OCI-LY7 (cell line): ENCODE measurements at regions not wholly inside any gene's neighbourhood (a gene's known extent, or its start where the extent isn't known, plus 50 kb on each side); places are given as distances from the start of the nearest gene placed in this dataset.
A peak's percentile ranks its signal among the peaks of the same experiment; 100 is the strongest.

ENCODE experiments used
- BruUV-seq: library from RNA; stranded (reverse); fragments of 400-500 nt; replicated peaks from 2 replicates; lab custom pipeline; 2021; lab: Mats Ljungman, UMichigan
- CTCF ChIA-PET: fragments of 300-600 bp; sonication (Branson Sonifier 250); formaldehyde crosslinking; loops from one replicate; lab custom pipeline; 2022; ENCODE audit warnings: antibody characterized with exemption; ENCODE audit not compliant: unreplicated experiment; lab: Charles Lee
- POLR2A ChIA-PET: fragments of 300-600 bp; sonication (Branson Sonifier 250); formaldehyde crosslinking; loops from one replicate; lab custom pipeline; 2022; ENCODE audit warnings: antibody characterized with exemption; lab: Charles Lee
- DNase-seq: peaks from one replicate; pipeline ENCODE4 v3.0.0-alpha.2; 2015; ENCODE audit warnings: low spot score
- H2AFZ ChIP-seq: fragments of 200-600 bp; sonication (generic), shearing (Covaris generic); 2 replicates; pipeline ENCODE4 v1.6.1; 2014; ENCODE audit warnings: mild to moderate bottlenecking, antibody characterized with exemption, low read length, moderate library complexity
- H3K27ac ChIP-seq: fragments of 200-600 bp; sonication (generic); 2 replicates; pipeline ENCODE4 v1.5.1; 2014; ENCODE audit warnings: mixed run types, low read depth, mild to moderate bottlenecking, moderate library complexity, low read length, inconsistent platforms; ENCODE audit not compliant: poor library complexity, severe bottlenecking
- H3K36me3 ChIP-seq: fragments of 200-600 bp; sonication (generic); 2 replicates; pipeline ENCODE4 v1.6.1; 2014; ENCODE audit warnings: mild to moderate bottlenecking, antibody characterized with exemption, low read length, moderate library complexity, mixed read lengths; ENCODE audit not compliant: insufficient read depth
- H3K4me1 ChIP-seq: fragments of 200-600 bp; sonication (generic); 2 replicates; pipeline ENCODE4 v1.5.1; 2014; ENCODE audit warnings: mild to moderate bottlenecking, low read length; ENCODE audit not compliant: insufficient read depth, poor library complexity, severe bottlenecking
- H3K4me2 ChIP-seq: fragments of 200-600 bp; sonication (generic); 2 replicates; pipeline ENCODE4 v1.6.1; 2014; ENCODE audit warnings: mild to moderate bottlenecking, low read length
- H3K4me3 ChIP-seq: fragments of 200-600 bp; sonication (generic); 2 replicates; pipeline ENCODE4 v1.5.1; 2014; ENCODE audit warnings: mild to moderate bottlenecking, low read depth, low read length; ENCODE audit not compliant: poor library complexity, severe bottlenecking
- H3K79me2 ChIP-seq: fragments of 200-600 bp; sonication (generic); 2 replicates; pipeline ENCODE4 v1.6.1; 2016; ENCODE audit warnings: low read depth, mild to moderate bottlenecking, low read length, moderate library complexity, mixed read lengths; ENCODE audit not compliant: insufficient read depth
- H3K9me2 ChIP-seq: fragments of 200-600 bp; sonication (generic); 2 replicates; pipeline ENCODE4 v1.6.1; 2016; ENCODE audit warnings: mild to moderate bottlenecking, low read length, mixed read lengths; ENCODE audit not compliant: insufficient read depth
- H3K9me3 ChIP-seq: fragments of 200-600 bp; sonication (generic); 2 replicates; pipeline ENCODE4 v1.6.1; 2014; ENCODE audit warnings: mild to moderate bottlenecking, mixed run types, low read length, mixed read lengths
- H4K20me1 ChIP-seq: fragments of 200-600 bp; sonication (generic); 2 replicates; pipeline ENCODE4 v1.6.1; 2014; ENCODE audit warnings: mild to moderate bottlenecking, antibody characterized with exemption, low read length, moderate library complexity, mixed read lengths; ENCODE audit not compliant: insufficient read depth
- EZH2phosphoT487 ChIP-seq: fragments of 200-600 bp; sonication (generic); IDR thresholded peaks from 2 replicates; pipeline ENCODE4 v1.6.1; 2018; ENCODE audit warnings: low read depth, borderline replicate concordance, mild to moderate bottlenecking, mixed run types, antibody characterized with exemption, low read length, moderate library complexity, mixed read lengths
- intact Hi-C: fragments of 100-400 bp; cut with micrococcal nuclease; formaldehyde crosslinking; loops from one replicate; pipeline ENCODE4 v1.10.0; 2022; ENCODE audit not compliant: unreplicated experiment
- TF ChIP-seq, protein P1 (sequence below): fragments of 200-600 bp; sonication (generic); conservative IDR thresholded peaks from 2 replicates; pipeline ENCODE4 v1.5.1; 2014; ENCODE audit warnings: mild to moderate bottlenecking, antibody characterized with exemption, low read length, moderate library complexity, mixed read lengths

GRCh38 chr10:46223064-46223480 is 63.7 kb upstream of the ANTXRL start:
- peak; percentile 16 for DNase-seq
- H3K4me3 ChIP-seq = no peak overlapping the region
- no peak overlapping the region for H2AFZ ChIP-seq
- H3K4me2 ChIP-seq = no peak overlapping the region
- H3K79me2 ChIP-seq = no peaks in the 10 kb centered on the region
- no TSS peak for BruUV-seq
- H3K36me3 ChIP-seq = peaks cover 49% of the 10 kb centered on the region
- H3K9me2 ChIP-seq = no peaks in the 10 kb centered on the region
- H3K4me1 ChIP-seq = no peaks in the 10 kb centered on the region
- CTCF ChIA-PET = no interaction called here
- H3K27ac ChIP-seq = no peak overlapping the region
- H3K9me3 ChIP-seq = no peaks in the 10 kb centered on the region
- intact Hi-C loops = no loop called here
- POLR2A ChIA-PET = no interaction called here
- TF ChIP-seq EZH2phosphoT487 = no peak
- TF ChIP-seq, protein P1, sequence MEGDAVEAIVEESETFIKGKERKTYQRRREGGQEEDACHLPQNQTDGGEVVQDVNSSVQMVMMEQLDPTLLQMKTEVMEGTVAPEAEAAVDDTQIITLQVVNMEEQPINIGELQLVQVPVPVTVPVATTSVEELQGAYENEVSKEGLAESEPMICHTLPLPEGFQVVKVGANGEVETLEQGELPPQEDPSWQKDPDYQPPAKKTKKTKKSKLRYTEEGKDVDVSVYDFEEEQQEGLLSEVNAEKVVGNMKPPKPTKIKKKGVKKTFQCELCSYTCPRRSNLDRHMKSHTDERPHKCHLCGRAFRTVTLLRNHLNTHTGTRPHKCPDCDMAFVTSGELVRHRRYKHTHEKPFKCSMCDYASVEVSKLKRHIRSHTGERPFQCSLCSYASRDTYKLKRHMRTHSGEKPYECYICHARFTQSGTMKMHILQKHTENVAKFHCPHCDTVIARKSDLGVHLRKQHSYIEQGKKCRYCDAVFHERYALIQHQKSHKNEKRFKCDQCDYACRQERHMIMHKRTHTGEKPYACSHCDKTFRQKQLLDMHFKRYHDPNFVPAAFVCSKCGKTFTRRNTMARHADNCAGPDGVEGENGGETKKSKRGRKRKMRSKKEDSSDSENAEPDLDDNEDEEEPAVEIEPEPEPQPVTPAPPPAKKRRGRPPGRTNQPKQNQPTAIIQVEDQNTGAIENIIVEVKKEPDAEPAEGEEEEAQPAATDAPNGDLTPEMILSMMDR = peak; percentile 70
- H4K20me1 ChIP-seq = no peaks in the 10 kb centered on the region

DNA sequence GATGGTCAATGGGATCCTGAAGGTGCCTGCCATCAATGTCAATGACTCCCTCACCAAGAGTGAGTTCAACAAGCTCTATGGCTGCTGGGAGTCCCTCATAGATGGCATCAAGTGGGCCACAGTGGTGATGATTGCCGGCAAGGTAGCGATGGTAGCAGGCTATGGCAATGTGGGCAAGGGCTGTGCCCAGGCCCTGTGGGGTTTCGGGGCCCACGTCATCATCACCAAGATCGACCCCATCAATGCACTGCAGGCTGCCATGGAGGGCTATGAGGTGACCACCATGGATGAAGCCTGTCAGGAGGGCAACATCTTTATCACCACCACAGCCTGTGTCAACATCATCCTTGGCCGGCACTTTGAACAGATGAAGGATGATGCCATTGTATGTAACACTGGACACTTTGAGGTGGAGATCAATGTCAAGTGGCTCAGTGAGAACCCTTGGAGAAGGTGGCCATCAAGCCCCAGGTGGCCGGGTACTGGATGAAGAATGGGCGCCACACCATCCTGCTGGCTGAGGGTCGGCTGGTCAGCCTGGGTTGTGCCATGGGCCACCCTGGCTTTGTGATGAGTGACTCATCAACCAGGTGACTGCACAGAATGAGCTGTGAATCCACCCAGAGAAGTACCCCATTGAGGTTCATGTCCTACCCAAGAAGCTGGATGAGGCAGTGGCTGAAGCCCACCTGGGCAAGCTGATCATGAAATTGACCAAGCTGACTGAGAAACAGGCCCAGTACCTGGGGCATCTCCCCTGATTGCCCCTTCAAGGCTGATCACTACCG is 63.0 kb upstream of the ANTXRL start:
- BruUV-seq = no TSS peak
- CTCF ChIA-PET = no interaction called here
- Histone ChIP-seq H3K9me3 (no peaks in the 10 kb centered on the region), H2AFZ (no peak overlapping the region), H3K27ac (no peak overlapping the region), H3K79me2 (no peaks in the 10 kb centered on the region), H3K4me3 (no peak overlapping the region), H4K20me1 (no peaks in the 10 kb centered on the region), H3K4me2 (no peak overlapping the region), H3K9me2 (no peaks in the 10 kb centered on the region), H3K4me1 (no peaks in the 10 kb centered on the region), H3K36me3 (peaks cover 45% of the 10 kb centered on the region)
- no peak for DNase-seq
- POLR2A ChIA-PET = no interaction called here
- intact Hi-C loops = no loop called here
- TF ChIP-seq EZH2phosphoT487 = no peak
- TF ChIP-seq, protein P1 = no peak

GRCh38 chr10:46224414-46224682 is 62.4 kb upstream of the ANTXRL start:
- intact Hi-C loops = no loop called here
- no peak for TF ChIP-seq EZH2phosphoT487
- TF ChIP-seq, protein P1 = no peak
- H3K9me2 ChIP-seq = no peaks in the 10 kb centered on the region
- no peak overlapping the region for H2AFZ ChIP-seq
- no peak overlapping the region for H3K27ac ChIP-seq
- no peaks in the 10 kb centered on the region for H4K20me1 ChIP-seq
- ChIA-PET CTCF (no interaction called here), POLR2A (no interaction called here)
- H3K4me2 ChIP-seq = no peak overlapping the region
- BruUV-seq = no TSS peak
- no peak for DNase-seq
- H3K79me2 ChIP-seq = no peaks in the 10 kb centered on the region
- H3K4me1 ChIP-seq = no peaks in the 10 kb centered on the region
- no peaks in the 10 kb centered on the region for H3K9me3 ChIP-seq
- peaks cover 40% of the 10 kb centered on the region for H3K36me3 ChIP-seq
- H3K4me3 ChIP-seq = no peak overlapping the region
